OCI-LY3 (cell line): ENCODE measurements at regions not wholly inside any gene's neighbourhood (a gene's known extent, or its start where the extent isn't known, plus 50 kb on each side); places are given as distances from the start of the nearest gene placed in this dataset.

ENCODE experiments used
- EZH2phosphoT487 ChIP-seq: fragments of 200-600 bp; shearing (Covaris generic); IDR thresholded peaks from 2 replicates; pipeline ENCODE4 v1.6.1; 2018; ENCODE audit warnings: antibody characterized with exemption, mixed run types, low read depth
- TF ChIP-seq, protein P1 (sequence below): fragments of 200-600, 300-600 bp; sonication (generic); IDR thresholded peaks from 2 replicates; pipeline ENCODE4 v1.5.1; 2014; ENCODE audit warnings: antibody characterized with exemption, low read length, low read depth

DNA sequence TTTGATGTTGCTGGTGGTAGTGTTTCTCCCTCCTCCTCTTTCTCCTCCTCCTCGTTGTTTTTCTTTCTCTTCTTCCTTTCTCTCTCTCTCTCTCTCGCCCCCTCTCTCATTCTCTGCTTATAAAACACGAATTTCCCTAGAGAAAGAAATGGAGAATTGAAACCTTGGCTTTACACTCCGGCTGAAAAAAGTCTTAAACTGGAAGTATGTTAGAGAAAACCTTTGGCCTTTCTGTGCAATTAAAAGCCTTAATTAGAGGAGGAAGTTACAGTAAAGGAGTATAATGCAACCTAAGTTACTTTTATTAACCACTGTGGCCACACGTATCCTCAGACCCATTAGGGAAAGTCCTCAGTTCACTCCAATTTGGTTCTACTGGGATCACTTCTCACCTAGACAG is 501.7 kb upstream of the SORCS1 start:
- TF ChIP-seq, protein P1, sequence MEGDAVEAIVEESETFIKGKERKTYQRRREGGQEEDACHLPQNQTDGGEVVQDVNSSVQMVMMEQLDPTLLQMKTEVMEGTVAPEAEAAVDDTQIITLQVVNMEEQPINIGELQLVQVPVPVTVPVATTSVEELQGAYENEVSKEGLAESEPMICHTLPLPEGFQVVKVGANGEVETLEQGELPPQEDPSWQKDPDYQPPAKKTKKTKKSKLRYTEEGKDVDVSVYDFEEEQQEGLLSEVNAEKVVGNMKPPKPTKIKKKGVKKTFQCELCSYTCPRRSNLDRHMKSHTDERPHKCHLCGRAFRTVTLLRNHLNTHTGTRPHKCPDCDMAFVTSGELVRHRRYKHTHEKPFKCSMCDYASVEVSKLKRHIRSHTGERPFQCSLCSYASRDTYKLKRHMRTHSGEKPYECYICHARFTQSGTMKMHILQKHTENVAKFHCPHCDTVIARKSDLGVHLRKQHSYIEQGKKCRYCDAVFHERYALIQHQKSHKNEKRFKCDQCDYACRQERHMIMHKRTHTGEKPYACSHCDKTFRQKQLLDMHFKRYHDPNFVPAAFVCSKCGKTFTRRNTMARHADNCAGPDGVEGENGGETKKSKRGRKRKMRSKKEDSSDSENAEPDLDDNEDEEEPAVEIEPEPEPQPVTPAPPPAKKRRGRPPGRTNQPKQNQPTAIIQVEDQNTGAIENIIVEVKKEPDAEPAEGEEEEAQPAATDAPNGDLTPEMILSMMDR, result no peak
- TF ChIP-seq EZH2phosphoT487, result no peak
